Inferior parietal cortex (tissue), 1 donor: ENCODE measurements at regions not wholly inside any gene's neighbourhood (a gene's known extent, or its start where the extent isn't known, plus 50 kb on each side); places are given as distances from the start of the nearest gene placed in this dataset.
A peak's percentile ranks its signal among the peaks of the same experiment; 100 is the strongest.
"Not testable (repeated sequence)": the region's sequence is repeated elsewhere in the genome, so short reads cannot be mapped to it uniquely, and the experiment has no call there.

ENCODE experiments used
- DNase-seq: peaks from one replicate; pipeline ENCODE4 v3.0.0-alpha.2; 2016; ENCODE audit errors: extremely low spot score

- no peak for DNase-seq
These were observed 1761.3 kb upstream of the SEL1L start for GRCh38 chr14:83294941-83295340.

GRCh38 chr14:83297361-83297760 is 1763.7 kb upstream of the SEL1L start:
- DNase-seq = no peak

- not testable (repeated sequence) for DNase-seq
These were observed 1764.4 kb upstream of the SEL1L start for GRCh38 chr14:83298016-83298415.

- peak; percentile 67 for DNase-seq
These were observed 1766.9 kb upstream of the SEL1L start for GRCh38 chr14:83300476-83301064.

GRCh38 chr14:83301791-83302190 is 1768.1 kb upstream of the SEL1L start:
- DNase-seq = peak; percentile 22

GRCh38 chr14:83309211-83309610 is 1775.6 kb upstream of the SEL1L start:
- DNase-seq = no peak

GRCh38 chr14:83309833-83310232 is 1776.2 kb upstream of the SEL1L start:
- DNase-seq = no peak

GRCh38 chr14:83312511-83312910 is 1778.9 kb upstream of the SEL1L start:
- no peak for DNase-seq

GRCh38 chr14:83314764-83315163 is 1781.1 kb upstream of the SEL1L start:
- DNase-seq = no peak

- DNase-seq = no peak
These were observed 1782.7 kb upstream of the SEL1L start for GRCh38 chr14:83316356-83316755.

GRCh38 chr14:83320837-83321236 is 1787.2 kb upstream of the SEL1L start:
- DNase-seq = no peak

GRCh38 chr14:83331513-83331912 is 1797.9 kb upstream of the SEL1L start:
- DNase-seq = no peak

GRCh38 chr14:83342590-83342989 is 1808.9 kb upstream of the SEL1L start:
- DNase-seq = no peak

- no peak for DNase-seq
These were observed 1814.2 kb upstream of the SEL1L start for GRCh38 chr14:83347874-83348273.

GRCh38 chr14:83355609-83356008 is 1822.0 kb upstream of the SEL1L start:
- DNase-seq = no peak

- DNase-seq = no peak
These were observed 1822.4 kb upstream of the SEL1L start for GRCh38 chr14:83356080-83356479.

GRCh38 chr14:83372271-83372670 is 1838.6 kb upstream of the SEL1L start:
- no peak for DNase-seq

GRCh38 chr14:83379436-83379835 is 1845.8 kb upstream of the SEL1L start:
- no peak for DNase-seq

GRCh38 chr14:83384253-83384652 is 1850.6 kb upstream of the SEL1L start:
- no peak for DNase-seq

GRCh38 chr14:83395321-83395720 is 1861.7 kb upstream of the SEL1L start:
- DNase-seq = no peak

GRCh38 chr14:83416476-83416875 is 1882.8 kb upstream of the SEL1L start:
- no peak for DNase-seq

GRCh38 chr14:83419420-83419819 is 1885.8 kb upstream of the SEL1L start:
- no peak for DNase-seq

- no peak for DNase-seq
These were observed 1888.1 kb upstream of the SEL1L start for GRCh38 chr14:83421711-83422110.

- no peak for DNase-seq
These were observed 1891.5 kb upstream of the SEL1L start for GRCh38 chr14:83425138-83425537.
